ENCODE measurements at regions not wholly inside any gene's neighbourhood (a gene's known extent, or its start where the extent isn't known, plus 50 kb on each side); places are given as distances from the start of the nearest gene placed in this dataset.

DNA sequence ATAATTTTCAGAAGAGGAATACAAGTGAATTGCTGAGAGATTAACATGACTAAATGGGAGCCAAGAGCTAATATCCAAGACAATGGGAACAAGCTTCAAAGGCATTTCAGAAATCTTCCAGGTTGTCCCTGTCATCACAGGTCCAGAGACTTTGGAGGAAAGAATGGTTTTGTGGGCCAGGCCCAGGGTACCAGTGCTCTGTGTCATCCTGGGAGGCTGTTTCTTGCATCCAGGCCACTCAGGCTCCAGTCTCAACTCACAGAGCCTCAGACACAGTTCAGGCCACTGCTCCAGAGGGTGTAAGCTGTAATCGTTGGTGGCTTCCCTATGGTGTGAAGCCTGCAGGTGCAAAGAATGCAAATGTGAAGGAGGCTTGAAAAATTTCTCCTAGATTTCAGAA is 170.4 kb upstream of the NRG3 start:
- DNase-seq = no peak
- Mint-ChIP-seq H3K4me3 (ENCODE audit: unreplicated experiment) (no peak overlapping the region), H3K27ac (ENCODE audit: unreplicated experiment) (no peak overlapping the region), H3K27me3 (ENCODE audit: insufficient read depth, unreplicated experiment) (peaks cover 13% of the 10 kb centered on the region), H3K4me1 (ENCODE audit: low read depth, unreplicated experiment) (no peaks in the 10 kb centered on the region), H3K36me3 (ENCODE audit: insufficient read depth, unreplicated experiment) (no peaks in the 10 kb centered on the region), H3K9me3 (ENCODE audit: unreplicated experiment) (peaks cover 10% of the 10 kb centered on the region)
- intact Hi-C loops (cut with micrococcal nuclease; ENCODE audit: unreplicated experiment) = no loop called here
- no peaks in the 10 kb centered on the region for H3K36me3 ChIP-seq (ENCODE audit: control insufficient read depth, insufficient read depth, low read length)
- H3K27me3 ChIP-seq (replicated peaks; ENCODE audit: control insufficient read depth, insufficient read depth, low read length) = no peaks in the 10 kb centered on the region
- CTCF ChIA-PET = no interaction called here
- POLR2A ChIA-PET = no interaction called here
- TF ChIP-seq, protein P1, sequence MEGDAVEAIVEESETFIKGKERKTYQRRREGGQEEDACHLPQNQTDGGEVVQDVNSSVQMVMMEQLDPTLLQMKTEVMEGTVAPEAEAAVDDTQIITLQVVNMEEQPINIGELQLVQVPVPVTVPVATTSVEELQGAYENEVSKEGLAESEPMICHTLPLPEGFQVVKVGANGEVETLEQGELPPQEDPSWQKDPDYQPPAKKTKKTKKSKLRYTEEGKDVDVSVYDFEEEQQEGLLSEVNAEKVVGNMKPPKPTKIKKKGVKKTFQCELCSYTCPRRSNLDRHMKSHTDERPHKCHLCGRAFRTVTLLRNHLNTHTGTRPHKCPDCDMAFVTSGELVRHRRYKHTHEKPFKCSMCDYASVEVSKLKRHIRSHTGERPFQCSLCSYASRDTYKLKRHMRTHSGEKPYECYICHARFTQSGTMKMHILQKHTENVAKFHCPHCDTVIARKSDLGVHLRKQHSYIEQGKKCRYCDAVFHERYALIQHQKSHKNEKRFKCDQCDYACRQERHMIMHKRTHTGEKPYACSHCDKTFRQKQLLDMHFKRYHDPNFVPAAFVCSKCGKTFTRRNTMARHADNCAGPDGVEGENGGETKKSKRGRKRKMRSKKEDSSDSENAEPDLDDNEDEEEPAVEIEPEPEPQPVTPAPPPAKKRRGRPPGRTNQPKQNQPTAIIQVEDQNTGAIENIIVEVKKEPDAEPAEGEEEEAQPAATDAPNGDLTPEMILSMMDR (IDR thresholded peaks at IDR 0.05; ENCODE audit: insufficient read depth in 1 of 2, low read depth in 1 of 2, low read length in 1 of 2, severe bottlenecking in 1 of 2, unreplicated experiment in 1 of 2) = no peak
- H3K4me1 ChIP-seq = no peaks in the 10 kb centered on the region
- no peaks in the 10 kb centered on the region for H3K9me3 ChIP-seq
- no peak overlapping the region for H3K4me3 ChIP-seq (ENCODE audit: low read depth, low read length)
- no TSS peak for BruUV-seq (replicated peaks)

DNA sequence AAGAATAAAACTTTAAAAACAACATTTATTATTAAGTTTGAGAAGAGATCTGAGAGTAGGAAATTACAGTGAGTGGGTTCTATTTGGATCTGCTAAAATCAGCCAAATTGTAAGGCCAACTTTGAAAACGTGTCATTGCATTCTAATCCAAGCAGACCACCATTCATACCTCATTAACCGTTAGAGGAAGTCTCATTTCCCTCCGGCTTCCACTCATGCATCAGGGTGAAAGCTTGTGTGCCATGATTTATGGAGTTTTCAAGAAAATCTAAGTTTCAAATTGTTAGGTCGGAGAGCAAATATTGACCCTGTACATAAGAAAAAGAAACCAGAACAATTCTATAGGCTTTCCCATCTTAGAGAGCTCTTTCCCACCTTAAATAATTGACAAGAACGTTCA is 166.6 kb upstream of the NRG3 start:
- Mint-ChIP-seq H3K4me1 (ENCODE audit: low read depth, unreplicated experiment) (no peaks in the 10 kb centered on the region), H3K36me3 (ENCODE audit: insufficient read depth, unreplicated experiment) (no peaks in the 10 kb centered on the region), H3K4me3 (ENCODE audit: unreplicated experiment) (no peak overlapping the region), H3K9me3 (ENCODE audit: unreplicated experiment) (no peaks in the 10 kb centered on the region), H3K27me3 (ENCODE audit: insufficient read depth, unreplicated experiment) (peaks cover 7% of the 10 kb centered on the region), H3K27ac (ENCODE audit: unreplicated experiment) (no peak overlapping the region)
- no TSS peak for BruUV-seq (replicated peaks)
- no peaks in the 10 kb centered on the region for H3K27me3 ChIP-seq (replicated peaks; ENCODE audit: control insufficient read depth, insufficient read depth, low read length)
- H3K9me3 ChIP-seq = no peaks in the 10 kb centered on the region
- no peaks in the 10 kb centered on the region for H3K4me1 ChIP-seq
- H3K4me3 ChIP-seq (ENCODE audit: low read depth, low read length) = no peak overlapping the region
- intact Hi-C loops (cut with micrococcal nuclease; ENCODE audit: unreplicated experiment) = no loop called here
- POLR2A ChIA-PET = no interaction called here
- TF ChIP-seq, protein P1 (IDR thresholded peaks at IDR 0.05; ENCODE audit: insufficient read depth in 1 of 2, low read depth in 1 of 2, low read length in 1 of 2, severe bottlenecking in 1 of 2, unreplicated experiment in 1 of 2) = no peak
- no peak for DNase-seq
- no peaks in the 10 kb centered on the region for H3K36me3 ChIP-seq (ENCODE audit: control insufficient read depth, insufficient read depth, low read length)
- CTCF ChIA-PET = no interaction called here

DNA sequence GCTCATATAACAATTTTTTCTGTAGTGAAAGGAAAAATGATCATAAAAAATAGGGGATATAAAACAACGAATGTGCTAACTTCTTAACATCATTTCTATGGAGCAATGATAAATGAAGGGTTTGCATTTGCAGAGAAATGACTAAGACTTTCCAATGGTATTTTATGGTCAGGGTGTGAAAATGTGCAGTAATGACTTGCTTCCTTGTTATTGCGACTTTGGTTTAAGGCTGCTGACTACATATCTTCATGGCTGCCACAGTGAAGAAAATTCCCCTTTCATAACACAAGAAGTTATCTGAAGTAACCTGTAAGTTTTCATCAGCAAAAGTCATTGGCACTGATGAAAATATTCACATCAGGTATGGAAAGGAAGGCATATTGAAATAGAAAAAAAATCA is 166.1 kb upstream of the NRG3 start:
- Histone ChIP-seq H3K4me1 (no peaks in the 10 kb centered on the region), H3K27me3 (replicated peaks; ENCODE audit: control insufficient read depth, insufficient read depth, low read length) (no peaks in the 10 kb centered on the region), H3K4me3 (ENCODE audit: low read depth, low read length) (no peak overlapping the region), H3K9me3 (no peaks in the 10 kb centered on the region), H3K36me3 (ENCODE audit: control insufficient read depth, insufficient read depth, low read length) (no peaks in the 10 kb centered on the region)
- no peak for DNase-seq
- ChIA-PET CTCF (no interaction called here), POLR2A (no interaction called here)
- H3K27me3 Mint-ChIP-seq (ENCODE audit: insufficient read depth, unreplicated experiment) = peaks cover 7% of the 10 kb centered on the region
- H3K27ac Mint-ChIP-seq (ENCODE audit: unreplicated experiment) = no peak overlapping the region
- no TSS peak for BruUV-seq (replicated peaks)
- H3K36me3 Mint-ChIP-seq (ENCODE audit: insufficient read depth, unreplicated experiment) = no peaks in the 10 kb centered on the region
- H3K4me1 Mint-ChIP-seq (ENCODE audit: low read depth, unreplicated experiment) = no peaks in the 10 kb centered on the region
- intact Hi-C loops (cut with micrococcal nuclease; ENCODE audit: unreplicated experiment) = no loop called here
- no peak overlapping the region for H3K4me3 Mint-ChIP-seq (ENCODE audit: unreplicated experiment)
- TF ChIP-seq, protein P1 (IDR thresholded peaks at IDR 0.05; ENCODE audit: insufficient read depth in 1 of 2, low read depth in 1 of 2, low read length in 1 of 2, severe bottlenecking in 1 of 2, unreplicated experiment in 1 of 2) = no peak
- no peaks in the 10 kb centered on the region for H3K9me3 Mint-ChIP-seq (ENCODE audit: unreplicated experiment)
